ENCODE measurements at regions not wholly inside any gene's neighbourhood (a gene's known extent, or its start where the extent isn't known, plus 50 kb on each side); places are given as distances from the start of the nearest gene placed in this dataset.

DNA sequence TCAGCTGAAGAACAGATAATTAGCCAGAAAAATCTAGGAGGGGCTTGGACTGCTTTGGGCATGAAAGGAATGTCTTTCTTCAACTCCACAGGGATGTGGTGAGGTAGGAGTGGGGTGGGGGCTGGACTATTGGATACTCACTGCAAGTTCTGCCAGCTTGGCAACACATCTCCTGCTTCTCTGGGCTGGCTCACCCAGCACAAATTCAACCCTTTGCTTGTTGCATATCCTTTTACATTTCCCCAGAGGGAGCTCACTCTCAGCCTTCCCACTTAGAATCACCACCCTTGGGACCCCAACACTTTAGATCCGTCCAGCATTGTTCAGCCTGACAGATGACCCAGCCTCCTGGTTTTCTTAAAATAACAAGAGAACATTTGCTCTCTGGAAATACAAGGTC lies 120.6 kb downstream of the KDR start:
- no peak overlapping the region for H3K4me2 ChIP-seq
- H3F3A ChIP-seq (replicated peaks; ENCODE audit: insufficient read depth): no peaks in the 10 kb centered on the region
- no peak overlapping the region for H3K9ac ChIP-seq
- no peaks in the 10 kb centered on the region for H3K9me2 ChIP-seq
- H2AFZ ChIP-seq (ENCODE audit: low read depth): no peak overlapping the region
- DNase-seq: no peak
- no peaks in the 10 kb centered on the region for H3K36me3 ChIP-seq (replicated peaks in 1 of 2; ENCODE audit: control insufficient read depth in 1 of 2, insufficient read depth in 2 of 2, low read length in 1 of 2)
- no peaks in the 10 kb centered on the region for H3K4me1 ChIP-seq (ENCODE audit: control insufficient read depth in 1 of 2, insufficient read depth in 2 of 2, low read depth in 1 of 2, low read length in 1 of 2)
- no peak overlapping the region for H3K27ac ChIP-seq (ENCODE audit: low read depth in 2 of 2, low read length in 1 of 2)
- TF ChIP-seq CTCF (IDR thresholded peaks at IDR 0.05) (no peak), NFIC (IDR thresholded peaks at IDR 0.05; ENCODE audit: borderline replicate concordance) (no peak), RCOR1 (IDR thresholded peaks at IDR 0.05; ENCODE audit: low read length) (no peak), RXRA (IDR thresholded peaks at IDR 0.05; ENCODE audit: borderline replicate concordance, low read depth) (no peak), GATA2 (CRISPR knock-in tag; IDR thresholded peaks at IDR 0.05) (no peak), FOSL2 (IDR thresholded peaks at IDR 0.05; ENCODE audit: borderline replicate concordance, low read depth) (no peak), TCF12 (IDR thresholded peaks at IDR 0.05) (no peak), EP300 (IDR thresholded peaks at IDR 0.05; ENCODE audit: borderline replicate concordance in 1 of 2, low read depth in 1 of 2, low read length in 1 of 2) (no peak), RAD21 (IDR thresholded peaks at IDR 0.05; ENCODE audit: low read length) (no peak), YY1 (IDR thresholded peaks at IDR 0.05; ENCODE audit: low read depth) (no peak), GABPA (IDR thresholded peaks at IDR 0.05; ENCODE audit: low read depth) (no peak), ELF1 (IDR thresholded peaks at IDR 0.05) (no peak)
- TF ChIP-seq, protein P1, sequence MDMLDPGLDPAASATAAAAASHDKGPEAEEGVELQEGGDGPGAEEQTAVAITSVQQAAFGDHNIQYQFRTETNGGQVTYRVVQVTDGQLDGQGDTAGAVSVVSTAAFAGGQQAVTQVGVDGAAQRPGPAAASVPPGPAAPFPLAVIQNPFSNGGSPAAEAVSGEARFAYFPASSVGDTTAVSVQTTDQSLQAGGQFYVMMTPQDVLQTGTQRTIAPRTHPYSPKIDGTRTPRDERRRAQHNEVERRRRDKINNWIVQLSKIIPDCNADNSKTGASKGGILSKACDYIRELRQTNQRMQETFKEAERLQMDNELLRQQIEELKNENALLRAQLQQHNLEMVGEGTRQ (IDR thresholded peaks at IDR 0.05; ENCODE audit: borderline replicate concordance, low read depth, low read length): no peak
- no peaks in the 10 kb centered on the region for H3K27me3 ChIP-seq (ENCODE audit: insufficient read depth)
- H3K79me2 ChIP-seq (ENCODE audit: insufficient read depth): no peaks in the 10 kb centered on the region
- no peaks in the 10 kb centered on the region for H4K20me1 ChIP-seq (ENCODE audit: insufficient read depth)
- ChIA-PET CTCF (no interaction called here), POLR2A (no interaction called here)
- H3K4me3 ChIP-seq (ENCODE audit: low read depth in 2 of 2, low read length in 1 of 2): no peak overlapping the region
- no peaks in the 10 kb centered on the region for H3K9me3 ChIP-seq
- WGBS (ENCODE audit: low lambda C conversion rate): 5% methylated on average over 1 of the region's 1 CpG

DNA sequence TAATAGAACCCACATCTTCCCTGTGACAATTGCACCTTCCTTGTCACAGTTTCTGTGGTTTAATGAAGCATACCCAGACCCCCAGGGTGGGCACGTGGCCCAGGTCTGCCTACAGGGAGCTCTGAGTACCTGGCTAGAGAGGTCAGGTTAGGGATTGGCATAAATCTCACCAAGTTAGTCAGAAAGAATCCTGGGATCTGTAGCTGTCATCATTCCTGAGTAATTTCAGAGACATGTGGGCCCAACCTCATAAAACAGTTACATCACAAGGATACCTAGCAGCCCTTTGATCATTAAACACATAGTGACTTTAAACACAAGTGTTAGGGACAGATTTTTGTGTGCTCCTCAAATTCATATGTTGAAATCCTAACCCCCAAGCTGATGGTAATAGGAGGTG lies 123.0 kb downstream of the KDR start:
- H2AFZ ChIP-seq (ENCODE audit: low read depth): no peak overlapping the region
- no peaks in the 10 kb centered on the region for H3K79me2 ChIP-seq (ENCODE audit: insufficient read depth)
- TF ChIP-seq SMC3 (IDR thresholded peaks at IDR 0.05; ENCODE audit: low read depth, low read length): no peak
- no peak for TF ChIP-seq REST (IDR thresholded peaks at IDR 0.05; ENCODE audit: low read depth, low read length)
- TF ChIP-seq RCOR1 (IDR thresholded peaks at IDR 0.05; ENCODE audit: low read length): no peak
- TF ChIP-seq FOXM1 (IDR thresholded peaks at IDR 0.05; ENCODE audit: low read depth): no peak
- TF ChIP-seq, protein P2, sequence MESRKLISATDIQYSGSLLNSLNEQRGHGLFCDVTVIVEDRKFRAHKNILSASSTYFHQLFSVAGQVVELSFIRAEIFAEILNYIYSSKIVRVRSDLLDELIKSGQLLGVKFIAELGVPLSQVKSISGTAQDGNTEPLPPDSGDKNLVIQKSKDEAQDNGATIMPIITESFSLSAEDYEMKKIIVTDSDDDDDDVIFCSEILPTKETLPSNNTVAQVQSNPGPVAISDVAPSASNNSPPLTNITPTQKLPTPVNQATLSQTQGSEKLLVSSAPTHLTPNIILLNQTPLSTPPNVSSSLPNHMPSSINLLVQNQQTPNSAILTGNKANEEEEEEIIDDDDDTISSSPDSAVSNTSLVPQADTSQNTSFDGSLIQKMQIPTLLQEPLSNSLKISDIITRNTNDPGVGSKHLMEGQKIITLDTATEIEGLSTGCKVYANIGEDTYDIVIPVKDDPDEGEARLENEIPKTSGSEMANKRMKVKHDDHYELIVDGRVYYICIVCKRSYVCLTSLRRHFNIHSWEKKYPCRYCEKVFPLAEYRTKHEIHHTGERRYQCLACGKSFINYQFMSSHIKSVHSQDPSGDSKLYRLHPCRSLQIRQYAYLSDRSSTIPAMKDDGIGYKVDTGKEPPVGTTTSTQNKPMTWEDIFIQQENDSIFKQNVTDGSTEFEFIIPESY (IDR thresholded peaks at IDR 0.05; ENCODE audit: borderline replicate concordance, low read depth): no peak
- TF ChIP-seq RFX5 (IDR thresholded peaks at IDR 0.05; ENCODE audit: low read length): no peak
- no peak for TF ChIP-seq MXI1 (IDR thresholded peaks at IDR 0.05; ENCODE audit: low read depth, low read length)
- TF ChIP-seq JUND (IDR thresholded peaks at IDR 0.05): no peak
- H3K36me3 ChIP-seq (replicated peaks in 1 of 2; ENCODE audit: control insufficient read depth in 1 of 2, insufficient read depth in 2 of 2, low read length in 1 of 2): no peaks in the 10 kb centered on the region
- H3K4me3 ChIP-seq (ENCODE audit: low read depth in 2 of 2, low read length in 1 of 2): no peak overlapping the region
- POLR2A ChIA-PET: no interaction called here
- no peaks in the 10 kb centered on the region for H3F3A ChIP-seq (replicated peaks; ENCODE audit: insufficient read depth)
- no peaks in the 10 kb centered on the region for H3K27me3 ChIP-seq (ENCODE audit: insufficient read depth)
- no peaks in the 10 kb centered on the region for H4K20me1 ChIP-seq (ENCODE audit: insufficient read depth)
- H3K4me1 ChIP-seq (ENCODE audit: control insufficient read depth in 1 of 2, insufficient read depth in 2 of 2, low read depth in 1 of 2, low read length in 1 of 2): no peaks in the 10 kb centered on the region
- DNase-seq: no peak
- no peaks in the 10 kb centered on the region for H3K9me2 ChIP-seq
- CTCF ChIA-PET: interaction anchor here (1.1 to 1.8 kb wide), 3 partner anchors 31 to 319 kb away, joined by 3 to 6 read pairs (median 5); no protein-coding TSS in a partner anchor
- no peak overlapping the region for H3K27ac ChIP-seq (ENCODE audit: low read depth in 2 of 2, low read length in 1 of 2)
- no peak overlapping the region for H3K4me2 ChIP-seq
- H3K9ac ChIP-seq: no peak overlapping the region
- 0% methylated on average over 1 of the region's 1 CpG for WGBS (ENCODE audit: low lambda C conversion rate)
- H3K9me3 ChIP-seq: no peaks in the 10 kb centered on the region
